ENCODE measurements at regions not wholly inside any gene's neighbourhood (a gene's known extent, or its start where the extent isn't known, plus 50 kb on each side); places are given as distances from the start of the nearest gene placed in this dataset.

- DNase-seq (ENCODE audit: low spot score) = no peak
Observed at GRCh38 chr12:130074661-130075406, 87.4 kb upstream of the FZD10 start.

GRCh38 chr12:130075497-130076076 is 86.7 kb upstream of the FZD10 start:
- DNase-seq (ENCODE audit: low spot score) = no peak

- DNase-seq (ENCODE audit: low spot score) = no peak
Observed at GRCh38 chr12:130076126-130076525, 86.1 kb upstream of the FZD10 start.

- no peak for DNase-seq (ENCODE audit: low spot score)
Observed at GRCh38 chr12:130076752-130077151, 85.5 kb upstream of the FZD10 start.

GRCh38 chr12:130078852-130079251 is 83.4 kb upstream of the FZD10 start:
- no peak for DNase-seq (ENCODE audit: low spot score)

- no peak for DNase-seq (ENCODE audit: low spot score)
Observed at GRCh38 chr12:130079279-130079678, 83.0 kb upstream of the FZD10 start.

- no peak for DNase-seq (ENCODE audit: low spot score)
Observed at GRCh38 chr12:130080205-130080604, 82.1 kb upstream of the FZD10 start.

GRCh38 chr12:130081117-130081805 is 81.0 kb upstream of the FZD10 start:
- no peak for DNase-seq (ENCODE audit: low spot score)

- DNase-seq (ENCODE audit: low spot score) = no peak
Observed at GRCh38 chr12:130083002-130083401, 79.3 kb upstream of the FZD10 start.

- no peak for DNase-seq (ENCODE audit: low spot score)
Observed at GRCh38 chr12:130083734-130084133, 78.5 kb upstream of the FZD10 start.

GRCh38 chr12:130084359-130084758 is 77.9 kb upstream of the FZD10 start:
- DNase-seq (ENCODE audit: low spot score) = no peak

- DNase-seq (ENCODE audit: low spot score) = no peak
Observed at GRCh38 chr12:130086248-130086647, 76.0 kb upstream of the FZD10 start.

GRCh38 chr12:130086797-130087196 is 75.5 kb upstream of the FZD10 start:
- no peak for DNase-seq (ENCODE audit: low spot score)

GRCh38 chr12:130087222-130087621 is 75.0 kb upstream of the FZD10 start:
- no peak for DNase-seq (ENCODE audit: low spot score)

GRCh38 chr12:130088504-130088903 is 73.8 kb upstream of the FZD10 start:
- DNase-seq (ENCODE audit: low spot score) = no peak

GRCh38 chr12:130090542-130090941 is 71.7 kb upstream of the FZD10 start:
- DNase-seq (ENCODE audit: low spot score) = no peak

- DNase-seq (ENCODE audit: low spot score) = no peak
Observed at GRCh38 chr12:130093380-130093779, 68.9 kb upstream of the FZD10 start.

GRCh38 chr12:130097342-130097741 is 64.9 kb upstream of the FZD10 start:
- no peak for DNase-seq (ENCODE audit: low spot score)

GRCh38 chr12:130097798-130098255 is 64.4 kb upstream of the FZD10 start:
- DNase-seq (ENCODE audit: low spot score) = no peak

GRCh38 chr12:130098301-130099005 is 63.8 kb upstream of the FZD10 start:
- no peak for DNase-seq (ENCODE audit: low spot score)

- no peak for DNase-seq (ENCODE audit: low spot score)
Observed at GRCh38 chr12:130100634-130101362, 61.5 kb upstream of the FZD10 start.

GRCh38 chr12:130101370-130101769 is 60.9 kb upstream of the FZD10 start:
- no peak for DNase-seq (ENCODE audit: low spot score)

Measured in iPS-NIHi11 (cell line).